ENCODE measurements at regions not wholly inside any gene's neighbourhood (a gene's known extent, or its start where the extent isn't known, plus 50 kb on each side); places are given as distances from the start of the nearest gene placed in this dataset.

GRCh38 chr4:106473515-106473914, 104.9 kb upstream of the GIMD1 start:
- H3K27ac ChIP-seq = no peak overlapping the region
- TF ChIP-seq ZFX (IDR thresholded peaks at IDR 0.05) (no peak), CTCF (conservative IDR thresholded peaks at IDR 0.05) (no peak)

DNA sequence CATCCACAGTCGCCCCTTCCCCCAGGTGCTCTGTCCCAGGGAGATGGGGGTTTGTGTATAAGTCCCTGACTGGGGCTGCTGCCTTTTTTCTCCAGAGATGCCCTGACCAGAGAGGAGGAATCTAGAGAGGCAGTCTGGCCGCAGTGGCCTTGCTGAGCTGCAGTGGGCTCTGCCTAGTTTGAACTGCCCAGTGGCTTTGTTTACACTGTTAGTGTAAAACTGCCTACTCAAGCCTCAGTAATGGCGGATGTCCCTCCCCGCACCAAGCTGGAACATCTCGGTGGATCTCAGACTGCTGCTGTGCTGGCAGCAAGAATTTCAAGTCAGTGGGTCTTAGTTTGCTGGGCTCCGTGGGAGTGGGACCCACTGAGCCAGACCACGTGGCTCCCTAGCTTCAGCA, 102.6 kb upstream of the GIMD1 start:
- no peak overlapping the region for H3K27ac ChIP-seq
- TF ChIP-seq ZFX (IDR thresholded peaks at IDR 0.05) (no peak), CTCF (conservative IDR thresholded peaks at IDR 0.05) (no peak)

- TF ChIP-seq ZFX (IDR thresholded peaks at IDR 0.05) (no peak), CTCF (conservative IDR thresholded peaks at IDR 0.05) (no peak)
- H3K27ac ChIP-seq = no peak overlapping the region
Measured at GRCh38 chr4:106463622-106464021, 95.0 kb upstream of the GIMD1 start.

DNA sequence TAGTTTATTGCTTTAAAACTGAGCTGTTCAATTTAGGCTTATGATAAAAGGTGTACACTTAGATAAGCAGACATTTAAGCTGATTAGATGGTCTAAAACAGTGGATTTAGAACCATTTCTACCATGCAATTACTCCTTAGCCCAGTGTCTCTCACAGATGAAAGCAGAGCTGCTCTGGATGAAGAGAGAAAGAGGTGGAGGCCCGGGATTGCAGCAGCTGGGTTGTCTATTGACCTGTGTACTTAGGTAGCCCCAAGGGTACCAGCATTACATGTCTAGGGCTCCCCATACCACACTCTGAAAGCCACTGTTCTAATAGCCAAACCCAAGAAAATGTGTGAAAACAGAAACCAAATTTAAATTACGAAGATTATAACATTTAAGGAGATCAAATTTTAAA, 86.0 kb upstream of the GIMD1 start:
- TF ChIP-seq ZFX (IDR thresholded peaks at IDR 0.05) = no peak
- TF ChIP-seq CTCF (conservative IDR thresholded peaks at IDR 0.05) = no peak
- H3K27ac ChIP-seq = no peak overlapping the region

DNA sequence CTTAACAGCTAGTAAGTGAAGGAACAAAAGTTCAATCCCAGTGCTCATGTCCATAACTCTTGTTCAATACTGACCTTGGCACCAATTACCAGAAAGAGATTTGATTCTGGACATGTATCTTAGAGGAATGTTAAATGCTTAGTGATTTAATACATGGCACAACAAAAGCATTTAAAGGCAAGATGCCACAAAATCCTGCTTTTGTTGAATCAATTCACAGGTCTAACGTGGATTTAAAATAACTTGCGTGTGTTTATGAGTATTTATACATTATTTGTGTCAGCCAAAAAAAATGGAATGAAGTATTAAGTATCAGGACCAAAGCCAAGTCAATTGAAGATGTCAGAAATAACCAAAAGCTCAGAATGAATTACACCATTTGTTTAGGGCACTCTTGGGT, 85.4 kb upstream of the GIMD1 start:
- TF ChIP-seq ZFX (IDR thresholded peaks at IDR 0.05) (no peak), CTCF (conservative IDR thresholded peaks at IDR 0.05) (no peak)
- no peak overlapping the region for H3K27ac ChIP-seq

DNA sequence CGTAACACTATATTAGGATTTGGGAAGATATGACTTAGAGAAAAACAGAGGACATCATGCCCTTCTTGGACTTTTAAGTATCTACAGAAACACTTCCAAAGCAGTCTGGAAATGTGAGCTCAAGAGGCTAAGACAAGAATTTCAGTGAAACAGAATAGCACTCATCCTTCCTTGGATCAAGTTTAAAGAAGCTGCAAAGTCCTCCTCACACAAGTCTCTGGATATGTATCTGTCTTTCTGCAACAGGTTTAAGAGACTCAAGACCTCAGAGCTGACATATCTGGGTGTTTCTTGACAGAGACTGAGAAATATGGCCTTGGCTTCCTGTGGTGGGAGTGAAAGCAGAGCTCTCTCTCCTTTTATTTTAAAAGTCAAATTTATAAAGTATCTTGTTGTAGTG, 82.5 kb upstream of the GIMD1 start:
- no peak overlapping the region for H3K27ac ChIP-seq
- TF ChIP-seq CTCF (conservative IDR thresholded peaks at IDR 0.05) (no peak), ZFX (IDR thresholded peaks at IDR 0.05) (no peak)

- TF ChIP-seq ZFX (IDR thresholded peaks at IDR 0.05) = no peak
- no peak for TF ChIP-seq CTCF (conservative IDR thresholded peaks at IDR 0.05)
- no peak overlapping the region for H3K27ac ChIP-seq
Measured at GRCh38 chr4:106450249-106450648, 81.7 kb upstream of the GIMD1 start.
